ENCODE measurements at regions not wholly inside any gene's neighbourhood (a gene's known extent, or its start where the extent isn't known, plus 50 kb on each side); places are given as distances from the start of the nearest gene placed in this dataset.

DNA sequence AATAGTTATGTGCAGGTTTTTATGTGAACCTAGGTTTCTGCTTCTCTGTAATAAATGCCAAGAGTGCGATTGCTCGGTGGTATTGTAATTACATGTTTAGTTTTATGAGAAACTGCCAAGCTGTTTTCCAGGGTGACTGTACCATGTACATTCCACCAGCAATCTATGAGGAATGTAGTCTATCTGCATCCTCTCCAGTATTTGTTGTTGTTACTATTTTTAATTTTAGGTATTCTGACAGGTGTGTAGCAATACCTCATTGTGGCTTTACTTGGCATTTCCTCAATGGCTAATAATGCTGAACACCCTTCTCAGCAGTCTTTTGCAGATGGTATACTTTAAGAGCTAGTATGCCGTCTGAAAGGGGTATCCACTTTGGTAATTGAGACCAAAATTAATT lies 142.1 kb downstream of the BMP2 start:
- H3K27ac ChIP-seq: no peak overlapping the region
- no peaks in the 10 kb centered on the region for H3K36me3 ChIP-seq
- no peak for DNase-seq (ENCODE audit: low spot score in 2 of 2)
- no peak overlapping the region for H3K4me3 ChIP-seq
- no peaks in the 10 kb centered on the region for H3K27me3 ChIP-seq
- H3K4me1 ChIP-seq: no peaks in the 10 kb centered on the region
- TF ChIP-seq, protein P1, sequence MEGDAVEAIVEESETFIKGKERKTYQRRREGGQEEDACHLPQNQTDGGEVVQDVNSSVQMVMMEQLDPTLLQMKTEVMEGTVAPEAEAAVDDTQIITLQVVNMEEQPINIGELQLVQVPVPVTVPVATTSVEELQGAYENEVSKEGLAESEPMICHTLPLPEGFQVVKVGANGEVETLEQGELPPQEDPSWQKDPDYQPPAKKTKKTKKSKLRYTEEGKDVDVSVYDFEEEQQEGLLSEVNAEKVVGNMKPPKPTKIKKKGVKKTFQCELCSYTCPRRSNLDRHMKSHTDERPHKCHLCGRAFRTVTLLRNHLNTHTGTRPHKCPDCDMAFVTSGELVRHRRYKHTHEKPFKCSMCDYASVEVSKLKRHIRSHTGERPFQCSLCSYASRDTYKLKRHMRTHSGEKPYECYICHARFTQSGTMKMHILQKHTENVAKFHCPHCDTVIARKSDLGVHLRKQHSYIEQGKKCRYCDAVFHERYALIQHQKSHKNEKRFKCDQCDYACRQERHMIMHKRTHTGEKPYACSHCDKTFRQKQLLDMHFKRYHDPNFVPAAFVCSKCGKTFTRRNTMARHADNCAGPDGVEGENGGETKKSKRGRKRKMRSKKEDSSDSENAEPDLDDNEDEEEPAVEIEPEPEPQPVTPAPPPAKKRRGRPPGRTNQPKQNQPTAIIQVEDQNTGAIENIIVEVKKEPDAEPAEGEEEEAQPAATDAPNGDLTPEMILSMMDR (IDR thresholded peaks at IDR 0.05): no peak
- TF ChIP-seq EP300 (IDR thresholded peaks at IDR 0.05) (no peak), POLR2A (IDR thresholded peaks at IDR 0.05) (no peak)
- no peaks in the 10 kb centered on the region for H3K9me3 ChIP-seq
- WGBS, 2 donors: 92 to 93% methylated on average over 3 of the region's 3 CpGs

GRCh38 chr20:6914986-6915385 lies 147.5 kb downstream of the BMP2 start:
- H3K4me1 ChIP-seq: no peaks in the 10 kb centered on the region
- H3K27me3 ChIP-seq: no peaks in the 10 kb centered on the region
- H3K27ac ChIP-seq: no peak overlapping the region
- no peaks in the 10 kb centered on the region for H3K36me3 ChIP-seq
- 75 to 89% methylated on average over 4 of the region's 4 CpGs for WGBS, 2 donors
- no peak for TF ChIP-seq EP300 (IDR thresholded peaks at IDR 0.05)
- TF ChIP-seq POLR2A (IDR thresholded peaks at IDR 0.05): no peak
- TF ChIP-seq, protein P1 (IDR thresholded peaks at IDR 0.05): no peak
- DNase-seq (ENCODE audit: low spot score in 2 of 2): no peak
- no peak overlapping the region for H3K4me3 ChIP-seq
- no peaks in the 10 kb centered on the region for H3K9me3 ChIP-seq

- 91 to 93% methylated on average over 1 of the region's 1 CpG for WGBS, 2 donors
- no peak overlapping the region for H3K27ac ChIP-seq
- DNase-seq (ENCODE audit: low spot score in 2 of 2): no peak
- H3K9me3 ChIP-seq: no peaks in the 10 kb centered on the region
- H3K36me3 ChIP-seq: no peaks in the 10 kb centered on the region
- TF ChIP-seq, protein P1 (IDR thresholded peaks at IDR 0.05): no peak
- no peak for TF ChIP-seq EP300 (IDR thresholded peaks at IDR 0.05)
- TF ChIP-seq POLR2A (IDR thresholded peaks at IDR 0.05): no peak
- H3K27me3 ChIP-seq: no peaks in the 10 kb centered on the region
- H3K4me1 ChIP-seq: no peaks in the 10 kb centered on the region
- H3K4me3 ChIP-seq: no peak overlapping the region
Measured at GRCh38 chr20:6916938-6917337, 149.5 kb downstream of the BMP2 start.

- Histone ChIP-seq H3K4me3 (no peak overlapping the region), H3K9me3 (no peaks in the 10 kb centered on the region), H3K4me1 (no peaks in the 10 kb centered on the region), H3K27me3 (no peaks in the 10 kb centered on the region), H3K27ac (no peak overlapping the region), H3K36me3 (no peaks in the 10 kb centered on the region)
- no peak for TF ChIP-seq EP300 (IDR thresholded peaks at IDR 0.05)
- TF ChIP-seq, protein P1 (IDR thresholded peaks at IDR 0.05): no peak
- no peak for TF ChIP-seq POLR2A (IDR thresholded peaks at IDR 0.05)
- 68 to 75% methylated on average over 6 of the region's 6 CpGs for WGBS, 2 donors
- no peak for DNase-seq (ENCODE audit: low spot score in 2 of 2)
Measured at GRCh38 chr20:6919792-6920468, 152.4 kb downstream of the BMP2 start.

DNA sequence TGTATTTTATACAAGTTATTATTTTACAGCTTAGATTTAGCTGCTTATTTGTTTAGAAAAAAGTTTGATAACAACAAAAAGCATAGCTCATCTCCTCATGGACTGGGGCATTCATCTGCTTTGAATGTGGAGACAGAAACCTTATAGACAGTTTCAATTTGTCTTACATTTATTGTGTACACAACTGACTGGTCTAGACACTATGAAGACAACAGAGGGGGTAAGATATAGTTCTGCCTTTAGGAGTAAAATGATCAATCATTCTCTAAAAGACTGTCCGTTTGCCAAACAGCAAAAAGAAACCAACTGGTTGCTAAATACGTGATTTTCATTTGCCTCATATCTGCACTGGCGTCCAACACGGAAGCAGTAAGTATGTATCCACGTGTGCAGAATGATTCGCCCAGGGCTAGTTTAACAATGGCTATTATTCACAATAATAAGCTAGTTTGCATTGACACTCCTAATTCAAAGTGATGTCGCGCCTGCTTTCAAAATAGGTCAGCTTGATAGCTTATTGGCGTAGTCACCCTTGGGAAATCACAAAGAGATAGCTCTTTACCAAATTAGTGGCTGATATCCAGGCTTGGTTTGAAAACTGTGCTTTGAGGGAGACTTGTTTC lies 153.6 kb downstream of the BMP2 start:
- Histone ChIP-seq H3K27me3 (no peaks in the 10 kb centered on the region), H3K36me3 (no peaks in the 10 kb centered on the region), H3K27ac (no peak overlapping the region), H3K4me1 (no peaks in the 10 kb centered on the region), H3K9me3 (no peaks in the 10 kb centered on the region), H3K4me3 (no peak overlapping the region)
- 76 to 84% methylated on average over 9 of the region's 9 CpGs for WGBS, 2 donors
- TF ChIP-seq POLR2A (IDR thresholded peaks at IDR 0.05): no peak
- TF ChIP-seq, protein P1 (IDR thresholded peaks at IDR 0.05): no peak
- TF ChIP-seq EP300 (IDR thresholded peaks at IDR 0.05): no peak
- no peak for DNase-seq (ENCODE audit: low spot score in 2 of 2)

Data from tibial nerve (tissue), 4 donors.